HG02870 (cell line): ENCODE measurements at regions not wholly inside any gene's neighbourhood (a gene's known extent, or its start where the extent isn't known, plus 50 kb on each side); places are given as distances from the start of the nearest gene placed in this dataset.
"Not testable (repeated sequence)": the region's sequence is repeated elsewhere in the genome, so short reads cannot be mapped to it uniquely, and the experiment has no call there.

Experiments
- ATAC-seq: cut with Tn5 transposase; IDR thresholded peaks from one replicate; pipeline ENCODE4 v1.9.1; 2021; ENCODE audit warnings: mild to moderate bottlenecking, moderate library complexity; ENCODE audit not compliant: unreplicated experiment

DNA sequence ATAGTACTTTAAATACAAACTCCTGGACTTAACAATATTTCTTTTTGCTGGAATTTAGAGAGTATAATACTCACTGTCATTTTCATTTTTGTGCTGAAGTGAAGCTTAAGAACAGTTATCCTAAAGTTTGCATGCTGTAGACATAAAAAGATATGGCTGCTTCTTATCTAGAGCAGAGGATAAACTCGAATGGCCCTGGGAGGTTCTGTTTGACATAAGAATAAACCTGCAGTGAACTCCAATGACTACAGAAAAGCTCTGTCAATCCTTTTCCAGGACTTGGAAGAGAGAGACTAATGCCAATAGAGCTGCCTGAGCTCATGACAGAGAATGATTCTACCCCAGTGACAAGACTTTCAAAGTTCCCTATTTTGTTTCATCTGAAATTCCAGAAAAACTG is 1017.8 kb upstream of the MIR17HG start:
- no peak for ATAC-seq

DNA sequence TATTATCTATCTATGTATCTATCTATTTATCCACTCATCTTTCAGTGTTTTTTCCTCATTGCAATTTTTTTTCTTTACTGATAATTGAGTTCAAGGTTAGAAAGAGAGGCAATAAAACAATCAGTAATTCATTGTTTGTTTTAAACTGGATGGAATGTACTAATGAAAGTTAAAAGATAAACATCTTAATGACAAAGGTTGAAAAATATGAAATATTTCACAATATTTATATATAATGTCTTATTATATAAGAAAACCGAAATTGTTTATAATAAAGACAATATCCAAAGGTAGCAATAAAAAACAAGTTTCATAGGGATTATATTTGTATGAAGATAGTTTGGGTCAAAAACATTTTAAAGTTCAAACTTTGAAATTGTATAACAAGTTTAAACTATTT is 1015.5 kb upstream of the MIR17HG start:
- no peak for ATAC-seq

GRCh38 chr13:90336507-90336906 is 1011.0 kb upstream of the MIR17HG start:
- ATAC-seq: no peak

DNA sequence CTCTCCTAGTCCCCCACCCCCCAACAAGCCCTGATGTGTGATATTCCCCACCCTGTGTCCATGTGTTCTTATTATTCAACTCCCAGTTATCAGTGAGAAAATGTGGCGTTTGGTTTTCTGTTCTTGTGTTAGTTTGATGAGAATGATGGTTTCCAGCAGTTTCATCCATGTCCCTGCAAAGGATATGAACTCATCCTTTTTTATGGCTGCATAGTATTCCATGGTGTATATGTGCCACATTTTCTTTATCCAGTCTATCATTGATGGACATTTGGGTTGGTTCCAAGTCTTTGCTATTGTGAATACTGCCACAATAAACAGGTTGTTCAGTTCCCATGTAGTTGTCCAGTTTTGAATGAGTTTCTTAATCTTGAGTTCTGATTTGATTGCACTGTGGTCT is 1006.1 kb upstream of the MIR17HG start:
- ATAC-seq: not testable (repeated sequence)

- ATAC-seq: not testable (repeated sequence)
These were observed 998.9 kb upstream of the MIR17HG start for GRCh38 chr13:90348477-90349136.

- ATAC-seq: no peak
These were observed 994.7 kb upstream of the MIR17HG start for GRCh38 chr13:90352763-90353162.

GRCh38 chr13:90355162-90355751 is 992.2 kb upstream of the MIR17HG start:
- ATAC-seq: no peak

- no peak for ATAC-seq
These were observed 986.7 kb upstream of the MIR17HG start for GRCh38 chr13:90360785-90361184.

DNA sequence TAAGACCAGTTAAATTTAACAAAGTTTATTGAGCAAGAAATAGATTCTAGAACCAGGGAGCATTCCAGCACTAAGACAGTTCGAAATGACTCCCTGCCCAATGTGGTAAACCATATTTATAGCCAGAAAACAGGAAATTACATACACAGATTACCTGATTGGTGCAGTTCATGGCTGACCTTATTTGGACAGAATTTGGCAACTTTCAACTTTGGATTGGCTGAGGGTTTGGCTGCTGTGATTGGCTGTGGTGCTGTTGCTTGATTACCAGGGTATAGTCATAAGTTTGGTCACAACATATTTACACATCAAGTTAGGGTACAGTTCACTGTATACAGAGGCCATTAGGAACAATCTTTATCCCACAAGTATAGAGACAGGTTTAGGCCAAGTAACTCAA is 984.8 kb upstream of the MIR17HG start:
- no peak for ATAC-seq

GRCh38 chr13:90365130-90365529 is 982.4 kb upstream of the MIR17HG start:
- ATAC-seq: no peak

DNA sequence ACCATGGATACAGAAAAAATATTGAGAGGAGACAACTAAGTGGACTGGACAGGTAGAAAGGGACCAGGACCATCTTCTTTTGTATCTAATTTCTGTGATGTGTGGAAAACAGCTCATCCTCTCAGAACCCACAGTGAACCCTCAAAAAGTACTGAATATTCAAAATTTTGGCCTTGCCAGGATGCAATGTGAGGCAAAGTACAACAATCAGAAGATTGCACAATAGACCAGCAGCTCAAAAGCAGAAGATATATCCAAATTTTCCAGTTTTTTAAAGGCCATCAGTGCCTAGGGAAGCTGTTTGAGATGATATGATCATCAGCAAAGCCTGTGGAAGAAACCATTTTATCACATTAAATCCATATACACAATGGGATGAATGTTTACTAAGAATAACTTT is 973.3 kb upstream of the MIR17HG start:
- no peak for ATAC-seq

GRCh38 chr13:90375851-90376250 is 971.6 kb upstream of the MIR17HG start:
- ATAC-seq: no peak

DNA sequence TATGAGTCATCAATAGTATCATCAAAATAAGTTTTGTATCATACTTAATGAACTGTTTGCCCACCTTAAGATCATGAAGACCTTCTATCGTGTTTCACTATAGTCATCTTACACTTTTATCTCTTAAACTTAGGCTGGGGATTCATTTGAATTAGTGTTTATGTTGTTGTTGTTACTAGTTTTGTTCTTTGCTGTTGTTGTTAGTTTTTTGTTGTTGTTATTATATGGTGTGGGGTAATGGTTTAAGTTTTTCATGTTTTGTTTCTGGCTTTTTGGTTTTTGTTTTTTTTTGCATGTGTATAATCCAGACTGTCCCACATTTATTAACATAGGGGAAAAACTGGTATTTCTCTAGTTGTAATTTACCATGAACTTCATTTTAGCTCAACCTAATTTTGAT is 965.1 kb upstream of the MIR17HG start:
- ATAC-seq: no peak

- no peak for ATAC-seq
These were observed 961.6 kb upstream of the MIR17HG start for GRCh38 chr13:90385781-90386489.

DNA sequence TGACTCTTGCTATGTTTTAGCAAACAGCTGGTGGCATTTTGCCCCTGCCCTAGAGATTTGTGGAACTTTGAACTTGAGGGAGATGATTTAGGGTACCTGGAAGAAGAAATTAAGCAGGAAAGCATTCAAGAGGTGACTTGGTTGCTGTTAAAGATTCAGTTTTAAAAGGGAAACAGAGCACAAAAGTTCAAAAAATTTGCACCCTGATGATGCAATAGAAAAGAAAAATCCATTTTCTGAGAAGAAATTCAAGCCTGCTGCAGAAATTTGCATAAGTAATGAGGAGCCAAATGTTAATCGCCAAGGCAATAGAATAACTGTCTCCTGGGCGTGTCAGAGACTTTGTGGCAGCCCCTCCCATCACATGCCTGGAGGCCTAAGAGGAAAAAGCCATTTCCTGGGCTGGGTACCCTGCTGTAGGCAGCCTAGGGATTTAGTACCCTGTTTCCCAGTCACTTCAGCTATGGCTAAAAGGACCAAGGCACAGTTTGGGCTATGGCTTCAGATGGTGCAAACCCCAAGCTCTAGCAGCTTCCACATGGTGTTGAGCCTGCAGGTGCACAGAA is 958.5 kb upstream of the MIR17HG start:
- ATAC-seq: no peak

DNA sequence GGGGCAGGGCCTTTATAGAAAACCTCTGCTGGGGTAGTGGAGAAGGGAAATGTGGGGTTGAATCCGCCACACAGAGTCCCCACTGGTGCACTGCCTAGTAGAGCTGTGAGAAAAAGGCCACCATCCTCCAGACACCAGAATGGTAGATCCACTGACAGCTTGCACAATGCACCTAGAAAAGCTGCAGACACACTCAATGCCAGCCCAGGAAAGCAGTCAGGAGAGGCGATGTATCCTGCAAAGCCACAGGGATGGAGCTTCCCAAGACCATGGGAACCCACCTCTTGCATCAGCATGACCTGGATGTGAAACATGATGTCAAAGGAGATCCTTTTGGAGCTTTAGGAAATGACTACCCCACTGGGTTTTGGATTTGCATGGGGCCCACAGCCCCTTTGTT is 958.0 kb upstream of the MIR17HG start:
- ATAC-seq: no peak

DNA sequence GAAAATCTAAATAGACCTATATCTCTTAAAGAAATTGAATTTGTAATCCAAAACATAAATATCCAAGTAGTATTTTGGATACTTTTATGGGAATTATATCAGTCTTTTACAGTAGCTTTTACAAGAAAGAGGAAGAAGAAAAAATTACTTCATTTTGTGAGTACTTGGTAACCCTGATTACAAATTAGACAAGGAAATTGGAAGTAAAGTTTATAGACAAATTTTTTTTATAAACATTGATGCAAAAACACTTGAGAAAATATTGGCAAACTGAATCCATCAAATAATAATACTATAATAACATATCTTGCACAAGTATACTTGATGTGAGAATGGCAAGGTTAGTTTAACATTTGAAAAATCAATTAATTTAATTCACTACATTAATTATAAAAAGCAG is 954.1 kb upstream of the MIR17HG start:
- no peak for ATAC-seq

- no peak for ATAC-seq
These were observed 952.1 kb upstream of the MIR17HG start for GRCh38 chr13:90395348-90395747.

DNA sequence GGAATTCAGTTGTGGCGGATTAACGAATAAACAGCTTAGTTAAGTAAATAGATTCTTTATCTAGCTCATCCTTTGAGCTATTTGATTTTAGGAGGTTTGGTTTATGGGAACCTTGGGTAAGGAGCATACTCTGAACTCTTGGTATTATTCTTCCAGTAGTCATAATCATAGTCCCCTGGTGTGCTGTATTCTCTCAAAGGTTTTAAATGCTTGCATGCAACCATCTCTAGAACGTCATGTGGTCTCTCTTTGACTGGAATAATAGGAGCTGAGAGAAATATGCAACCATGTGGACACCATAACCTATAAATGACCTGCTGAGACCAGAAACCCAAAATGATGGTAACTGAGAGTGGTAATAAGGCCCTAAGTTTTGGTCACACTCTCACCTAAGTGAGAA is 951.6 kb upstream of the MIR17HG start:
- no peak for ATAC-seq

DNA sequence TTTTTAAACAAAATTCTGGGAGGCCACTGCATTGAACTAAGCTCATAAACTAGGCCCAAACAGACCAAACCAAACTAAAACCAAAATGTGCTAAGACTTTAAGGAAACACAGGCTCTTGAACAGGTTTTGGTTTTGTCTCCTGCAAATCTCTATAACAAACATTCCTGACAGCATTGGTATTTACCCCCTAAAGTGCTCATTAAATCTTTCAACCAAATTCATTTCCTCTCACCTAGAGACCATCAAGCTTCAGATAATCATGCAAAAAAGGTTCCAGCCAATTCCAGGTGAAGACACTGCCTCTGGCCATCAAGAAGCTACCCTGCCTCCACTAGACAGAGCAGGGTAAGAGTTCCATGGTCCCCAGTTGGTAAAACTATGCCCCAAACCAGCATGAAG is 951.2 kb upstream of the MIR17HG start:
- ATAC-seq: no peak

DNA sequence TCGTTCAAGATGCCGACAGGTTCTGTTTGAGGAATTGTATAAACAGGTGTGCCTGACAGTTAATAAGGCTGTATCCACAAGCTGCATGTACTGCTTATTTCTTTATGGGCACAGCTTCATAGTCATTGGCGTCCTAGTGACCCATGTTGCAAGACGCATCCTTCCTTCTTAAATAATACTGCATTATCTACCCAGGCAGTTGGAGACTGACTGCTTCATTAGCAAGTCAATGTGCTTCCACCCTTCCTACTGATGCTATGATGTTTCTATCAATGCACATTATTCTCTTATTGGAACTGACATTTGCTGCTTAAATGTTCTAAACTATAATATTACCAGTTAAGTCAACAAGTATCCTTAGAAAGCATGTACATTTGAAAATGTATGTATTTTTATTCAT is 950.0 kb upstream of the MIR17HG start:
- ATAC-seq: no peak

DNA sequence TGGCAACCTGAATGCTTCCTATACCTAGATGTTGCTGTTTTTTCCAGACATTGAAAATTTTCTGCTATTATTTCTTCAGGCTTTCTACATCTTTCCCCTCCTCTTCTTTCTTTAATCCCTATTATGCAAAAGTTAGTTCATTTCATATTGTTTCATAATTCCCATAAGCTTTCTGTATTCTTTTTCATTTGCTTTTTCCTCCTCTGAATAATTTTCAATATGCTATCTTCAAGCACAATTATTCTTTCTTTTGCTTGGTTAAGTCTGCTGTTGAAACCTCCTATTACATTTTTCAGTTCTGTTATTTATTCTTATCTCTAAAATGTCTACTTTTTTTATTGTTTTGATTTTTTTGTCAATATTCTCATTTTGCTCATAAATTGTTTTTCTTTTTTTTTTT is 947.1 kb upstream of the MIR17HG start:
- ATAC-seq: no peak
